GM19328 (cell line): ENCODE measurements at regions not wholly inside any gene's neighbourhood (a gene's known extent, or its start where the extent isn't known, plus 50 kb on each side); places are given as distances from the start of the nearest gene placed in this dataset.
"Not testable (repeated sequence)": the region's sequence is repeated elsewhere in the genome, so short reads cannot be mapped to it uniquely, and the experiment has no call there.

ENCODE experiments used
- ATAC-seq: cut with Tn5 transposase; IDR thresholded peaks from one replicate; pipeline ENCODE4 v1.9.1; 2021; ENCODE audit warnings: mild to moderate bottlenecking, moderate library complexity; ENCODE audit not compliant: unreplicated experiment

DNA sequence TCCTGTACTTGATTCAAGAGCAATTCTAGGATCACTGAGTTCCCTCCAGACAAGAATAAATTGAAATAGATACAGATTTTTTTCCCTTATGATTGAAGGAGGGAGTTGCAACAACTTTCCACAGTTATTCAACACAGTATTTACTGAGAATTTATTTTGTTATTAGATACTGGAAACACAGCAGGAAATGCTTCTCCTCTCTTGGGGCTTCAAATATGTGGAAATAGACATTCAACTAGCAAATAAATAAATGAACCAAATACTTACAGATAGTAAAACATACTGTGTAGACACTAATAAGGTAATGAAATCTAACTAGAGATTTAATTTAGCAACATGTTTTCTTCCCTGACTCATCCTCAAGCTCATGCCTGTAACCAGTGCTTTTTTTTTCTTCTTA lies 169.2 kb downstream of the LNPK start:
- ATAC-seq: no peak

DNA sequence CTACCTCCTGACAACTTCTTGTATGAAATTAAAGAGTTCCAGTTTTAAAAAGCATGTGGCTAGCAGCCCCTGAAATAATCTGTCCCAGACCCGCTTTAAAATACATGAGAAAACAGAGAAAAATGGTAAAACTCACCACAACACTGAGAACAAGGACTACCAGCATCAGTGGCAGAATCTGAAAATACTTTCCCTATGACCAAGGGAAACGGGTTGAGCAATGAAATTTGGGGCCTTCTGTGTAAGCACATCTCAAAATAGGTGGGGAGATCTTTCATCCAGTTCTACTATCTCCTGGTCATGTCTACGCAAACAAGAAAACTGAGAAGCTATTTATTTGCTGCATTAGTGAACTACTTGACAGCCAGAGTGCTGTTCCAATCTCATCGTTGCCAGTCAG lies 172.3 kb downstream of the LNPK start:
- ATAC-seq: no peak

DNA sequence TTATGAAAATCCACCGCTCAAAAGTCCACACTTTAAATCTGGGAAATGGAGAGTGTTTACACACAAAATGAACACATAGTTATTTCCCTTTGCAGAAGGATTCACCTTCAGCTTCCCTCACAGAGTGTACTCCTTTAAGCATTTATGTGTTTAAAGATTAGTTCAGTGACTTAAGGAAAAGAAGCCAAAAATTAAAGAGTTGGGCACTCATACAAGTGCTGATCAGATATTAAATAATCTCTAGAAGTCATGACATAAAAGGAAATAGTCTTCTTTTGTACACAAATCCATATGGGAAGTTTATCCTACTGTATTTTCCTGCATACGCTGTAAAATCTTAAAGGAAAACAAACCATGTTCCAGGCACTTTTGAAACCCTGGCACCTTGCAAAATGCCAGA lies 174.2 kb downstream of the LNPK start:
- ATAC-seq: no peak

DNA sequence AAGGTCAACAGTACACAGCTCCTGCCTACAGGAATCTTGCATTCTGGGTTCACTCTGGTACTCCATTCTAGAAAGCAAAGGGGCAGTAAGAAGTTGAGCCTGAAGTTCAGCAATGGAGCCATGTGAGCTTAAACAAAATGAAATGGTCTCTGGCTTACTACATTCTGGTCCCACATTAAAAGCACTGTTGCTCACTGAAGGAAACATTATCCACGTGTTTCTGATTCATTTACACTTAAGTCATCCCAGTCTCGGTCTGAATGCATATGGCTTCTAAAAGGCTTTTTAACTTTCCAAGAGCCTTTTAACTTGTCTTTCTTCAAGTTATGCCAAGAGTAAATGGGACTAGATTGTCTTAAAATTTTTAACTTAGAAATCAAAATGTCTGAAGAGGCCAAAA lies 177.8 kb downstream of the LNPK start:
- no peak for ATAC-seq

DNA sequence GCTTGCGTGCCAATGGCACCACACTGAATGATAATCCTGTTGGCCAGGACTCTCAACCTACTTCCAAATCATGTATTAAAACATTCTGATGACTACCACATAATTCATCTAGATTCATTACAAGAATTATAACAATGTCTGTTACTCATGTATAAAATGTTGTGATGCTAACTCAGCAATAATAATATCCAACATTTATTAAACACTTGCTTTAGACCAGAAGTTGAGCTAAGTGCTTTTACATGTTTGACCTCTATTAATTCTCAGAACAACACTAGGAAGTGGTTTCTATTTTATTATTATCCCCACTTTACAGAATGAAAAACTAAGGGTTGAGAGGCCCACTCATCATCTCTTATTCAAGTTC lies 178.4 kb downstream of the LNPK start:
- ATAC-seq: no peak

DNA sequence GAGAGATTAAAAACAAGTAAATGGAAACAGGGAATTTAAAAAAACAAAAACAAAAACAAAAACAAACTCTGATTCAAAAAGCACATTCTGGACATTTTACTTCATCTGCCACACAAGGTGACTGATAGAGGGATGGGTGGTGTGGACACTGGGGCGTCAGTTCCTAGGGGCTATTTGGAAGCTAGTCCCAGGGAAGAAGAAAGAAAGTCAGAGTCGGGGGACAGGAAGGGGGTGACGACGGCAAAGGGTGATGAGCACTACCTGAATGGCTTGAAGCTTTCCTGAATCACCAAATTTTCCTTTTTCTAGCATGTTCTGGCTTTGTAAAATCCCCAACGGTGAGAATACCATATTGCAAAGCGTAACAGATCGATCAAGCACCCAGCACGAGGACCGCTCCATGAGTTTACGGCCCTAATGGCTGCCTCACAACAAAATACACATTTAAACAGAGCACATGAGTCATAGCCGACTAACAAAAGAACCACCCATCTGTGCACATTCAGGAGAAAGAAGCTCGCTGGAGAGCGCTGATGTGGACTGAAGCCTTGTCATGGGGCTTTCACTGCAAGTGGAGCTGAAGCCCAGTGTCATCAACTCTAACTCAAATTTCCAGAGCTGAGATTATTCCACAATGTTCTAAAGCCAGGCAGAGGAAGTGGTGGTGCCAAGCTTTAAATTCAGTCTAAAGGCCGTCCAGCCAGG lies 178.9 kb downstream of the LNPK start:
- no peak for ATAC-seq

DNA sequence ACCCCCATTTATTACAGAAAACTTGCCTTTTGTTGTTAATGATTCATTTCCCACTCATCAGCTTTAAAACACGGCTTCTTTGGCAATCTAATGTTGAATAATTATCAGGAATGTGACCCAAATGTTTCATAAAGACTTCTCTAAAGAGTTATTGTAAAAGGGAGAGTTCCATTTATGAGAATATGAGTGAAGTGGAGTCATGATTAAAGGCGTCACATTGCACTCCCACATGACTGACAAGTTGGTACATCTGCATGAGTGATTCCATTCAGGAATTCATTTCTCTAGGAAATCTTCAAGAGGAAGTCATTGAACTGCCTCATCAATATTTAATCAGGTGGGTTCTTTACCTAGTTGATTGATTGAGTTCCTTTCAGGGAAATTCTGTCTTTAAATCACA lies 184.8 kb downstream of the LNPK start:
- no peak for ATAC-seq

DNA sequence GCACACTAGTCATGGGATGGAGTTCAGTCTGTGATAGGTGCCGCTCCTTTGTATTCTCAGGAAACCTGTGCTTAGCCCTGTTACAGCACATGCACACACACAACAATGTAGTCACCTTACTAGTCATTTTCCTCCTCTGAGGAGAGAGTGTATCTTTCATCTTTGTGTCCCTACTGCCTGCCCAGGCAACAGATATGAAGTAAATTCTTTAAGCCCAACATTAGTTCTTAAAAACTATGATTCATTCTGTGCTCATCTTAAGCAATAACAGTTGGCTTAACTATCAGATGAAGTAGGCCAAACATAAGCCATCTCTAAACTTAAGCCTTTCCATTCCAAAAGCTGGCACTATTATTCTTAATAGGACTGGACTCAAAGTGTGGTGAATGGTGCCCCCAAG lies 186.5 kb downstream of the LNPK start:
- ATAC-seq: no peak

DNA sequence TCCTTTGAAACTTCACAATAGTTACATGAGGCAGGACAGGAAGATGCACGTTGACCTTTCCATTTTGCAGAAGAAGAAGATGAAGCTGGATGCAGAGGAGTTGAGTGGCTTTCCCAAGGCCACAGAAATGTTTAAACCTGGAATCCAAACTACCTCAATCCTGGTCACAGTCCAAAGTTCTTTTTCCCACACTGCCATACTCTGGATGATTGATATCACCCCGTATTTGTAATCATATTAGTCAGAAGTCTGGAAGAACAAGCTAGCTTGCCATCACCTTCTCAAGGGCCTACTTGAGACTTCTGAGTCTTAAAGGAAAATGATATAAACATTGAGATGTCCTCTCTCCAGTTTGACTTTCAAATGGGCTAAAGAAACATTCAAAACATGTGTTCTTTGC lies 190.1 kb downstream of the LNPK start:
- no peak for ATAC-seq

DNA sequence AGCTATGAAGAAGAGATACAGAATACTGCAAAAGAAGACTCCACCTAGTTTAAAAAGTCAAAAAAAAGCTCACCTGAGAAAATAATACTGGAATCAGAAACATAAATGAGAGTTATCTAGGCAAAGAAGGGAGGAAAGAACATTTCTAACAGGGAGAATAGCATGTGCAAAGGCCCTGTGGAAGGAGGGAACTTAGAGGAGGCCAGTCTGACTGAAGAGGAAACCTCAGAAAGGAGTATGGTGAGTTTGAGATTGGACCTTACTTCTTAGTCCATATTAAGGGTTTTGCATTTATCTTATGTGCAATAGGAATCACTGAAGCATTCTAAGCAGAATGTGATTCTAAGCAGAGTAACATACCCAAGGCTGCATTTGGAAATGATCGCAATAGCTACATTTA lies 193.2 kb downstream of the LNPK start:
- no peak for ATAC-seq

DNA sequence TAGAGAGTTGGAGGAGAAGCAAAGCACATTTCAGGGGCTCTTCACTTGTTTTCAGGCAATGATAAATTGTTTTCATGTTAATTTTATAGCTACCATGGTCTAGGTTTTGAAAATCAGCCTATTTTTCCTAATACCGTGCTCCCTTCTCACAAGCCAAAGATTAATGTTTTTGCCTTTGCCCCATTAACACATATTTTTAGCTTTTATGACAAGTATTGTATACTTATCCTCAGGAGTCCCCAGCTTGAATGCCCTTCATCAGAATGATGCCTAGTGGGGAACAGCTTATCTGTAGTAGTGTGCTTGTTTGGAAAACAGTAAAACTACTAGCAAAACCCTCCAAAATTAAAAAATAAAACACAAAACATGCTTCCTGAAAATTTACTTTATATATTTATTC lies 194.0 kb downstream of the LNPK start:
- no peak for ATAC-seq

DNA sequence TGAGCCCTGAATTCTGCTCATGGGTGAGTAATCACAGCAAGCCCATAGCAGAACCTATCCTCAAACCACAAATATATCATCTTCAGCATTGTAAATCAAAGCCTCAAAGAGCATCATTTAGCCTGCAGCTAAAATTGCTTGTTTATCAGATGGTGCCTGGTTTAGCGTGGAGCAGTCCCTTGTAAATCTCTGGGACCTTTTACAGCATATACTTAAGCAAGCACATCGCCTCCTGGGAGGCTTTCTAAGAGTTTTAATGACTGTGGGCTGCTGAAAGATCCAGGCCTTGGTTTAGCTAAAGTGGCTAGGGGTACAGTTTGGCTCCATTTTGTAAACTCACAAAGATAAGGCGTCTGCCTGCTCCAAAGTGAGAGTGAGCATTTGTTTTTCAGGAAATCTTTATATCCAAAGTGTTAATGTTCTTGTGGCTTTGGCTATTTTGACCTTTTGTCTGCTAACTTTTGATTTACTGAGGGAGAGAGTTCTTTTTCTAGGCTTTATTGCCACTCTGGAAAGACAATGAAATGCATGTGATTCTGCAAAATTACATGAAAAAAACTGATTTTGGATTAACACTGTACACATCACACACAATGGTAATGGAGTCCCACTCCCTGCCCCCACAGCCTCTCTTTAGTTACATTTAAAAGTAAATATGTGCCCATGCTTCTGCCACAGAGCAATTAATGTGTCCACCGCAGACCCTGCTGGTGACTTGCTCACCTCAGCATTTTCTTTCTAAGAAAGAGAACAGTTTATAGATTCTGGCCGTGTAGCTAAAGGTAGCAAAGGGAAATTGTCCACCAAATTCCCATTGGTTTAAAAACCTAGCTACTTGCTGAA lies 194.8 kb downstream of the LNPK start:
- ATAC-seq: no peak

DNA sequence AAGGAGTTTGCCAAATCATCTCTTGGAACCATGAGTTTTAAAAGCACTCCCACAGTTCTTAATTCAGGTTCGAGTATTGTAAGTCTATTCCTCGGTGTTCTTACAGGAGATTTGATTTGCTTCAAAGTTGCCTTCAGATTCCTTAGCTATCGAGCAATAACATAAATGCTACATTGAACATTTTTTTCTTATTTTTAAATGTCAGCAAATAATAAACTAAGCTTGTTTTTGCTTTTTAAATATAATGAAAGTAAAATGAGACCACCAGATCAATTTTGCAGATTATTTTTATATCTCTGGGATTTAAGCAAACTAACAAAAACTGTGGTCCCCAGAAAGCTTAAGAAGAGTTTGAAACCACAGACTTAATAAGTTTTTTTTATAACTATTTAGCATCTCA lies 195.5 kb downstream of the LNPK start:
- ATAC-seq: no peak

DNA sequence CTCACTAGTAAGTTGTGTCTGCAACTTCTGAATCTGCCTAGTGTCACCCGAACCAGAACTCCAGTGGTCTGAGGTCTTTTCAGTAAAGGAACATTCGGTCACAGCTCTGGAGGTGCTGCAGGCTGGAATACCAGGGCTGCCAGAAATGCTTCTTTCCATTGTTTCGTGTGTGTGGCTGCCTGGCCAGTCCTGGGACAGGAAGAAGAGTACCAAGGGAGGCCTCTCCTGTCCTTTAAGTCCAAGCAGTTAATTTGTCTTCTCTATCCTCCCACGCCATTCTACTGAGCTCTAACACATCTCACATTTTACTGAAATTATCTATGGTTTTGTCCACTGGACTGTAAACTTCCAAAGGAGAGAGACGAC lies 196.0 kb downstream of the LNPK start:
- ATAC-seq: no peak

DNA sequence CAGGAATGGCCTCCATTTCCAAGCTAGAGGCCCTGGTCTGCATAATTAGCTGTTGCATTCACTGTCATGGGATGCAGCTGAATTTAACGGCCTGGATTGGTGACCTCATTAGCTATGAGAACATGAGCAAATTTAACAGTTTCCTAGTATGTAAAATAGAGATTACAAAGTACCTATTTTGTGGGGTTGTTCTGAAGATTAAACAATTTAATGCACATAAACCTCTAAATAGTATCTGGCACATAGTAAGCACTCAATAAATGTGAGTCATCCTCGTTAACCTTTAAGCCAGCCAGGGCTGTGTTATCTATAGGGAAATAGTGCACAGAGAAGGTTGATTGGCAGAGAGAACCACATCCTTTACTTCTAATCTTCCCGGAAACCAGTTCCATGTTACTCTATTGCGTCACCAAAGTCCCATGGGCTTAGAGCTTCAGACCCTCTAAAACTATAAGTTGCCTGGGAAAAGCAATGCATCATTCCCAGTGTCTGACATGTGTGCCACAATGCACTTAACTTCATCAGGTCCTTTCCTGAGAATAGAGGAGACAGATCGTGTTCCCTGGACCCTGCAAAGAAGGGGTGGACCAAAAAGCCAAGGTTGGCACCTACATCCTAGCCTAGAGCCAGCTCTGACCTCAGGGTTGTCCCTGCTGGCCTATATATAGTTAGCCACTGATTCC lies 196.5 kb downstream of the LNPK start:
- no peak for ATAC-seq

DNA sequence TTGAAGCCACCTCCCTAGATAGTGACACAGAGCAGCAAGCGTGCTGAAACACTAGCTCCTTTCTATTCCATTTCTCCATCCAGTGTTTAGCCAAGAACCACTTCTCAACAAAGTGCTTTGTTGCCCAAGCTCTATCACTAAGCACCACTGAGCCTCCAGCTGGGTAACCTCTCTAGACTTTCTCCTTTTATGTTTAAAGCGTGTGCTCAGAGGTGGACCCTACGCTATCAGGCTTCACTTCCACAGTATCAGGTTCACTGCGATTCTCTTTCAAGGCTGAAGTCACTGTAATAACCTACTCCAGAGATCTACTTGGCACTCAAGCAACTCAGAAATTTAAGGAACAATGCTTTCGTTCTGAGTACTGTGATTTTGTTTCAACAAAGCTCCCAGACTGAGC lies 197.9 kb downstream of the LNPK start:
- no peak for ATAC-seq

DNA sequence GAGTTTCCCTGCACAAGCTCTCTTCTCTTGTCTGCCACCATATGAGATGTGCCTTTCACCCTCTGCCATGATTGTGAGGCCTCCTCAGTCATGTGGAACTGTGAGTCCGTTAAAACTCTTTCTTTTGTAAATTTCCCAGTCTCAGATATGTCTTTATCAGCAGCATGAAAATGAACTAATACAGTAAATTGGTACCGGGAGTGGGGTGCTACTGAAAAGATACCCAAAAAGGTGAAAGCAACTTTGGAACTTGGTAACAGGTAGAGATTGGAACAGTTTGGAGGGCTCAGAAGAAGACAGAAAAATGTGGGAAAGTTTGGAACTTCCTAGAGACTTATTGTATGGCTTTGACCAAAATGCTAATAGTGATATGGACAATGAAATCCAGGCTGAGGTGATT lies 205.6 kb downstream of the LNPK start:
- not testable (repeated sequence) for ATAC-seq

DNA sequence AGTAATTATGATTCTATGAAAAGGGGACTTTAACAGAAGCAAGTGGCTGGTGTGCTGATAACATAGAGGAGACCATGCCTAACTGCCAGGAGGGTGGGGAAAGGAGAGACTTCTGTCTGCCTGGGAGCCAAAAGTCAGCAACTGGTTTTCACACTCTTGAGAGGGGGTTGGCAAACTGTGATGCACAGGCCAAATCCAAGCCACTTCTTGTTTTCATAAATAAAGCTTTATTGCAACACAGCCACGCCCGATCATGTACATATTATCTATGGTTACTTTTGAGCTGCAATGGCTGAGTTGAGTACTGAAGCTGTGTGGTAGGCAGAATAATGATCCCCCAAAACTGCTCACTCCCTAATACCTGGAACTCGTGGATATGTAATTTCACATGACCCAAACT lies 208.4 kb downstream of the LNPK start:
- no peak for ATAC-seq

DNA sequence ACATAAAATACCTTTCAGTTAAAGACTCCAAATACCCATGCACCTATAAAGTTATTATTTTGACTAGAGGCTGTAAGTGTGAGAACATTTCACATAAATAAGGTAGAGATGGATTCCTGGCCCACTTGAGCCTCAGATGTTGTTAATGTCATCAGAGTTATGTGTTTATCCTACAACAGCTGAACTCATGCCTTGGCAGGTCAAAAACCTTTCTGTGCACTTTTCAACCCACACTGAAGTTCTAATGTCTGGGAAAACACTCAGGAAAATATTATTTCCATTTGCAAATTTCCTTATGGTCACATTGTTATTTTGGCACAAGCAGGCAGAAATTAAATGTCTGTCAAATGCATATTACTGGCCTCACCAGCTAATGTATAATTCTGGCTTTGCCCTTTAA lies 209.2 kb downstream of the LNPK start:
- ATAC-seq: no peak

DNA sequence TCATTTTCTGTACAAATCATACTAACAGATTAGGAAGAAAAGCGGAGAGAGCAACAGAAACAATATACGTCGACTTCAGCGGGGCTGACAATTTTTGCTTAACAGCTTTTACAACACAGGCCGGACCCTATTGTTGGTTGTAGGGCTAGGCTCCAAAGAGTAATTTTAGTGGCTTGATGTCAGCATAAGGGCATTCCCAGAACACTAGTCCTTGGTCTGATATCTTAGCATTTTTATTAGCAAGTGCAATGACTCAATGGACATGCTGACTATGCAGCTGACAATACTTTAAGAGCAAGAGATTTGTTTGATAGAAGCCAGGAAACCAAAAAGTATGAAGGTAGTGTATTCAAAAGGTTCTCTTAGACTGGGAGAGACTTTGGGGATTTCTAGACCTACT lies 209.9 kb downstream of the LNPK start:
- ATAC-seq: no peak

DNA sequence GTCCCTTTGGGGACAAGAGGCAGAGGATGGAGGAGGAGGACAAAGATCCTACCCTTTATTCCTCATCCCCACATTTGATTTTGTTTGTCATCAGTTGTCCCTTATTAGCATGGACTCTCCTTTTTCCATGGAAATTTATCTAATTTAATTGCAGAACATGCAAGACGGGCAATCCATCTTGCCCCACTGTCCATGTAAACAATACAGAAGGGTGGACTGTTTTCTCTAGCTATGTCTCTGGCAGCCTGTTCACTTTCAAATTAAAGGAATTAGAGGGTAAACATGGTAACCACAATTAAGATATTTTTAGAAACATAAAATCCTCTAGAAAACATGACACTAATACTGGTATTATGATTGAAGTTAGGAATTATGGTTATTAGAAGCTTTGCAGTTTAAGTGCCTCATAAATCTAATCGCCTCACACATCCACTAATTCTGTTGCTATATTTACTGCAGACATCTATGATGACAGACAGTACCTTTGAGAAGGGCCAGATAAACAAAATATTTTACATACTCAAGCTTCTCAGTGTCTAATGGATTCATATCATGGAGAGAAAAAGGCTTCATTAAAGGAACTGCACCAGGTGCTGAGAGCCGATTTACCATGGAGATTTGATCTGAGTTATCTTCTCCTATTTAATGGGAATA lies 215.5 kb downstream of the LNPK start:
- no peak for ATAC-seq

DNA sequence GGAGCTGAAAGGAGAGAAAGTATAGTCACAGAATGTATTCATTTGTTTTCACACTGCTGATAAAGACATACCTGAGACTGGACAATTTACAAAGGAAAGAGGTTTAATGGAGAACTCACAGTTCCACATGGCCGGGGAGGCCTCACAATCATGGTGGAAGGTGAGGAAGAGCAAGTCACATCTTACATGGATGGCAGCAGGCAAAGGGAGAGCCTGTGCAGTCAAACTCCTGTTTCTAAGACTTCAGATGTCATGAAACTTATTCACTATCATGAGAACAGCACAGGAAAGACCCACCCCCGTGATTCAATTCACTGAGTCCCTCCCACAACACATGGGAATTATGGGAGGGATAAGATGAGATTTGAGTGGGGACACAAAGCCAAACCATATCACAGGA lies 224.7 kb downstream of the LNPK start:
- not testable (repeated sequence) for ATAC-seq
